ENCODE measurements at regions not wholly inside any gene's neighbourhood (a gene's known extent, or its start where the extent isn't known, plus 50 kb on each side); places are given as distances from the start of the nearest gene placed in this dataset.

GRCh38 chr5:143552680-143553079, 149.2 kb upstream of the NR3C1 start:
- no peak overlapping the region for H2BK120ac ChIP-seq (replicated peaks; ENCODE audit: low read depth, low read length)
- H3K23me2 ChIP-seq (ENCODE audit: low read depth, low read length), result no peaks in the 10 kb centered on the region
- H4K20me1 ChIP-seq (replicated peaks in 1 of 2; ENCODE audit: control insufficient read depth in 1 of 2, insufficient read depth in 2 of 2, low read length in 2 of 2), result no peaks in the 10 kb centered on the region
- H3K27me3 ChIP-seq (replicated peaks in 1 of 4; ENCODE audit: control insufficient read depth in 3 of 4, extremely low read depth in 1 of 4, insufficient read depth in 3 of 4, low read length in 3 of 4), result no peaks in the 10 kb centered on the region; a peak in 1 of 7 replicates
- TF ChIP-seq SIX5 (IDR thresholded peaks at IDR 0.05; ENCODE audit: low read depth, low read length) (no peak), ATF3 (IDR thresholded peaks at IDR 0.05; ENCODE audit: insufficient read depth, low read depth, low read length) (no peak)
- H3K4me3 ChIP-seq (ENCODE audit: extremely low read depth in 1 of 4, insufficient read depth in 2 of 4, low read depth in 3 of 4, low read length in 4 of 4), result no peak overlapping the region
- no peak overlapping the region; the same call in 1 of the 2 replicates for H2BK20ac ChIP-seq (ENCODE audit: low read length)
- H3K14ac ChIP-seq (ENCODE audit: insufficient read length), result no peak overlapping the region
- H3K56ac ChIP-seq (replicated peaks; ENCODE audit: insufficient read length, low read depth, low read length), result no peak overlapping the region
- no peak overlapping the region for H4K91ac ChIP-seq (replicated peaks; ENCODE audit: insufficient read length, low read length)
- FAIRE-seq (no peak), DNase-seq (ENCODE audit: low read depth in 1 of 2, low spot score in 2 of 2) (no peak)
- no peak overlapping the region for H3K23ac ChIP-seq (ENCODE audit: insufficient read length)
- H3K9ac ChIP-seq (replicated peaks in 1 of 4; ENCODE audit: extremely low read depth in 1 of 4, low read depth in 3 of 4, low read length in 3 of 4), result no peak overlapping the region
- no peak overlapping the region for H2AFZ ChIP-seq (ENCODE audit: low read length)
- H3K27ac ChIP-seq (ENCODE audit: low read depth, low read length), result no peak overlapping the region
- no peak overlapping the region for H2BK12ac ChIP-seq (ENCODE audit: low read depth, low read length)
- ChIA-PET POLR2A (ENCODE audit: partially characterized antibody) (no interaction called here), CTCF (ENCODE audit: partially characterized antibody) (interaction anchor here (1.0 kb wide), 1 partner anchor 14 kb away, joined by 3 read pairs; no protein-coding TSS in a partner anchor)
- no peaks in the 10 kb centered on the region for H3K36me3 ChIP-seq (ENCODE audit: control insufficient read depth in 2 of 4, insufficient read depth in 4 of 4, low read length in 3 of 4)
- H3K4me1 ChIP-seq (replicated peaks in 1 of 4; ENCODE audit: control insufficient read depth in 3 of 4, insufficient read depth in 4 of 4, low read length in 3 of 4), result no peaks in the 10 kb centered on the region
- H2BK5ac ChIP-seq (ENCODE audit: low read depth, low read length), result no peak overlapping the region
- H2BK15ac ChIP-seq (ENCODE audit: low read length), result no peak overlapping the region
- 96% methylated on average over 1 of the region's 1 CpG; no CpG with 5 or more reads in 1 of the 2 experiments for WGBS, 2 experiments (ENCODE audit: extremely low coverage in 1 of 2, insufficient coverage in 1 of 2, insufficient read length in 1 of 2, insufficient replicate concordance in 2 of 2, low coverage in 1 of 2, low lambda C conversion rate in 2 of 2, missing lambda C conversion rate in 1 of 2)
- no peaks in the 10 kb centered on the region for H3K79me1 ChIP-seq (ENCODE audit: low read depth, low read length)
- H3K9me3 ChIP-seq (ENCODE audit: insufficient read depth in 2 of 2, low read depth in 1 of 2, low read length in 1 of 2), result no peaks in the 10 kb centered on the region
- no peak overlapping the region for H3K4me2 ChIP-seq (ENCODE audit: insufficient read depth in 1 of 2, low read depth in 2 of 2, low read length in 2 of 2)
- no peak overlapping the region for H3K18ac ChIP-seq (ENCODE audit: extremely low read depth, low read length)
- no peak overlapping the region for H4K5ac ChIP-seq (ENCODE audit: insufficient read length, low read depth, low read length)
- no peaks in the 10 kb centered on the region for H3K79me2 ChIP-seq (ENCODE audit: control insufficient read depth in 1 of 2, insufficient read depth in 2 of 2, low read length in 2 of 2)
- no peak overlapping the region for H2AK5ac ChIP-seq (ENCODE audit: low read depth, low read length)
- no peak overlapping the region for H4K8ac ChIP-seq (ENCODE audit: extremely low read depth, insufficient read depth, low read length)
- no peak overlapping the region for H3K4ac ChIP-seq (replicated peaks; ENCODE audit: insufficient read length, low read depth, low read length)
